Upper lobe of right lung (tissue), 1 donor: ENCODE measurements at regions not wholly inside any gene's neighbourhood (a gene's known extent, or its start where the extent isn't known, plus 50 kb on each side); places are given as distances from the start of the nearest gene placed in this dataset.

Source experiments
- ATAC-seq: fragments of 200-7000 bp; cut with Tn5 transposase; one replicate; pipeline ENCODE4 v1.9.1; 2020; ENCODE audit warnings: mild to moderate bottlenecking, moderate library complexity
- DNase-seq: peaks from one replicate; pipeline ENCODE4 v3.0.0-alpha.2; 2020
- H3K27ac ChIP-seq: fragments of 200-600 bp; one replicate; pipeline ENCODE4 v1.8.0; 2022
- H3K27me3 ChIP-seq: fragments of 200-600 bp; one replicate; pipeline ENCODE4 v1.8.0; 2022; ENCODE audit warnings: mild to moderate bottlenecking
- H3K36me3 ChIP-seq: fragments of 200-600 bp; one replicate; pipeline ENCODE4 v1.8.0; 2022
- H3K4me1 ChIP-seq: fragments of 200-600 bp; one replicate; pipeline ENCODE4 v1.8.0; 2022
- H3K4me3 ChIP-seq: fragments of 200-600 bp; one replicate; pipeline ENCODE4 v1.8.0; 2022; ENCODE audit warnings: mild to moderate bottlenecking
- H3K9me3 ChIP-seq: fragments of 200-600 bp; one replicate; pipeline ENCODE4 v1.8.0; 2022
- intact Hi-C: fragments of 100-400 bp; cut with DNase I; formaldehyde crosslinking; loops from one replicate; pipeline ENCODE4 v1.11.0; 2022
- TF ChIP-seq, protein P1 (sequence below): fragments of 200-600 bp; IDR thresholded peaks from one replicate; pipeline ENCODE4 v1.8.0; 2022; ENCODE audit warnings: antibody characterized with exemption
- donor health status: DM: no; HTN: yes; CAD: no; lungs with severe emphysema.

DNA sequence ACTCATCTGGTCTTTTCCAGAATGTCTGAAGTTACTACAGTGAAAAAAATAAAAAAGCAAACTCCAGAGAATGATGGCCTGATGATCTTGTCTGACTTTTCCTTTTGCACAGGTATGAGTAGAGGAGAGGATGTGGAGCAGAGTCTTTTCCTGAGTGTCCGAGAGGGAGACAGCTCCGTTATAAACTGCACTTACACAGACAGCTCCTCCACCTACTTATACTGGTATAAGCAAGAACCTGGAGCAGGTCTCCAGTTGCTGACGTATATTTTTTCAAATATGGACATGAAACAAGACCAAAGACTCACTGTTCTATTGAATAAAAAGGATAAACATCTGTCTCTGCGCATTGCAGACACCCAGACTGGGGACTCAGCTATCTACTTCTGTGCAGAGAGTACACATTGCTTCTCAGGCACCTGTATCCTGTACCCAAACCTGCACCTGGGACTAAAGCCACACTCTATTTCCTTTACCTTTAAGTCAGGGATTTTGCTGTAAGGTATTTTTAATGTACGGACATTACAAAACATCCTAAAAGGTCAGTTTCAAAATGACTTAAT is 75.8 kb upstream of the OR4E1 start:
- H3K36me3 ChIP-seq, result no peaks in the 10 kb centered on the region
- no peak overlapping the region for H3K4me3 ChIP-seq
- H3K27me3 ChIP-seq, result no peaks in the 10 kb centered on the region
- no peak overlapping the region for H3K27ac ChIP-seq
- no peak for DNase-seq
- intact Hi-C loops, result no loop called here
- TF ChIP-seq, protein P1, sequence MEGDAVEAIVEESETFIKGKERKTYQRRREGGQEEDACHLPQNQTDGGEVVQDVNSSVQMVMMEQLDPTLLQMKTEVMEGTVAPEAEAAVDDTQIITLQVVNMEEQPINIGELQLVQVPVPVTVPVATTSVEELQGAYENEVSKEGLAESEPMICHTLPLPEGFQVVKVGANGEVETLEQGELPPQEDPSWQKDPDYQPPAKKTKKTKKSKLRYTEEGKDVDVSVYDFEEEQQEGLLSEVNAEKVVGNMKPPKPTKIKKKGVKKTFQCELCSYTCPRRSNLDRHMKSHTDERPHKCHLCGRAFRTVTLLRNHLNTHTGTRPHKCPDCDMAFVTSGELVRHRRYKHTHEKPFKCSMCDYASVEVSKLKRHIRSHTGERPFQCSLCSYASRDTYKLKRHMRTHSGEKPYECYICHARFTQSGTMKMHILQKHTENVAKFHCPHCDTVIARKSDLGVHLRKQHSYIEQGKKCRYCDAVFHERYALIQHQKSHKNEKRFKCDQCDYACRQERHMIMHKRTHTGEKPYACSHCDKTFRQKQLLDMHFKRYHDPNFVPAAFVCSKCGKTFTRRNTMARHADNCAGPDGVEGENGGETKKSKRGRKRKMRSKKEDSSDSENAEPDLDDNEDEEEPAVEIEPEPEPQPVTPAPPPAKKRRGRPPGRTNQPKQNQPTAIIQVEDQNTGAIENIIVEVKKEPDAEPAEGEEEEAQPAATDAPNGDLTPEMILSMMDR, result no peak
- no peak for ATAC-seq
- no peaks in the 10 kb centered on the region for H3K9me3 ChIP-seq
- no peaks in the 10 kb centered on the region for H3K4me1 ChIP-seq

DNA sequence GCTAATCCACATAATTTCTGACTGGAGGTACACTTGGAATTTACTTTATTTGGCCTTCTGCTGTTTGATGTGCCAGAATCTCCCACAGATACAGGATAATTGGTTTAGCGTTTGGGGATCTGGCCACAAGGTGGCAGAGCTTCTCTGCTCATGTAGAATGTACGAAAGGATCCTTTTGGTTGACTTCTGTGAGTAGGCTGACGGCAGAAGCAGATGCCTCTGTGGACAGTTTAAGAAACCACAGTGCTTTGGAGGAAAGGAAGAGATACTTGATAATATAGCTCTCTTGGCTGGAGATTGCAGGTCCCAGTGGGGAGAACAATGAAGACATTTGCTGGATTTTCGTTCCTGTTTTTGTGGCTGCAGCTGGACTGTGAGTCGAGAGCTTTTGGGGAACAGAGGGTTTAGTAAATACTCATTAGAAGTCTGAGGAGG is 75.3 kb upstream of the OR4E1 start:
- Histone ChIP-seq H3K4me3 (no peak overlapping the region), H3K27me3 (no peaks in the 10 kb centered on the region), H3K27ac (no peak overlapping the region), H3K4me1 (no peaks in the 10 kb centered on the region), H3K36me3 (no peaks in the 10 kb centered on the region), H3K9me3 (no peaks in the 10 kb centered on the region)
- DNase-seq (peak; percentile 48), ATAC-seq (peak; percentile 77)
- intact Hi-C loops, result no loop called here
- TF ChIP-seq, protein P1, result peak; percentile 67

DNA sequence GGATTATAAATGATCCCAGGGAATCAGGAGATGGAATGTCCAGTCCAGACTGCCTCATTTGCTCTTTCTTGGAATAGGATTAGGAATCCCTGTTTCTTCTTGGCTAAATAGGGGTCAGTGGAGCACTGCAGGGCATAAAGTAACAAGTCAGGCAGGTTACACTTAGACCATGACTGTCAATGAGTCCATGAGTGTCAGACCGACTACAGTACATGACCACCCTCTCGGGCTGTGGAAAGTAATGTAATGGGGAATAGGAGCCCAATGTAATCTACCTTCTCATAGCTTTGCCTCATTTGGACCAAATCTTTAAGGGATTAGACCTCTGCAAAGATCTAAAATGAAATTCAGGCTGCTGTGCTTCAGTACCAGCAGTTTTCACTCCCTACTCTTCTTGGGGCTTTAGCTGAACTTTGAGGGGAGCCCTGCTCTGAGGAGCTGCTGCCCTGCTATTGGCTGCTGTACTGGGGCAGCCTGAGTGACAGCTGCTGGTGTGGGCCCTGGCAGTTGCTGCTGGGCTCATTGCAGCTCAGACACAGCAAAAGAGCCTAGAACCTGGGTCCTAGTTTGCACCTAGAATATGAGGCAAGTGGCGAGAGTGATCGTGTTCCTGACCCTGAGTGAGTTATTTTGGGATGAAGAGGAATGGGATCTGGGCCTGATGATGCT is 62.2 kb upstream of the OR4E1 start:
- H3K27ac ChIP-seq, result no peak overlapping the region
- intact Hi-C loops, result no loop called here
- DNase-seq, result no peak
- peaks cover 11% of the 10 kb centered on the region for H3K27me3 ChIP-seq
- no peaks in the 10 kb centered on the region for H3K36me3 ChIP-seq
- ATAC-seq, result no peak
- no peak overlapping the region for H3K4me3 ChIP-seq
- TF ChIP-seq, protein P1, result no peak
- H3K9me3 ChIP-seq, result no peaks in the 10 kb centered on the region
- H3K4me1 ChIP-seq, result no peaks in the 10 kb centered on the region

DNA sequence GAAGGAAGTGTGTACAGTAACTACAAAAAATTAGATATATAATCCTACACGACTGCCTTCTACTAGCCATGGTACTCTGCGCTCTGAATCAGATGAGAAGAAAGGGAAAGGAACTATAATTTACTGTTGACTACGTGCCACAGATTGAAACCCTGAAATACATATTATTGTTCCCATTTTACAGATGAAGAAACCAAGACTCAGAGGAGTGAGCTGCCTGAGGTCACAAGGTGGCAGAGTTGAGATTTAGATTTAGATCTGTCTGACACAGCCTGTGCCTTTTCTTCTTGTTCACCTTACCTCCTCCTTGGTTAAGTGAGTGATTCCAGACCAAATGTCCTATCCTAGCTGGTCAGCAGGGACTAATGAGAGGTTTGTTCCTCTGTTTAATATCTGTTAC is 61.6 kb upstream of the OR4E1 start:
- no peaks in the 10 kb centered on the region for H3K4me1 ChIP-seq
- intact Hi-C loops, result no loop called here
- no peak overlapping the region for H3K27ac ChIP-seq
- H3K36me3 ChIP-seq, result no peaks in the 10 kb centered on the region
- H3K9me3 ChIP-seq, result no peaks in the 10 kb centered on the region
- H3K27me3 ChIP-seq, result peaks cover 6% of the 10 kb centered on the region
- DNase-seq (no peak), ATAC-seq (no peak)
- H3K4me3 ChIP-seq, result no peak overlapping the region
- TF ChIP-seq, protein P1, result no peak

DNA sequence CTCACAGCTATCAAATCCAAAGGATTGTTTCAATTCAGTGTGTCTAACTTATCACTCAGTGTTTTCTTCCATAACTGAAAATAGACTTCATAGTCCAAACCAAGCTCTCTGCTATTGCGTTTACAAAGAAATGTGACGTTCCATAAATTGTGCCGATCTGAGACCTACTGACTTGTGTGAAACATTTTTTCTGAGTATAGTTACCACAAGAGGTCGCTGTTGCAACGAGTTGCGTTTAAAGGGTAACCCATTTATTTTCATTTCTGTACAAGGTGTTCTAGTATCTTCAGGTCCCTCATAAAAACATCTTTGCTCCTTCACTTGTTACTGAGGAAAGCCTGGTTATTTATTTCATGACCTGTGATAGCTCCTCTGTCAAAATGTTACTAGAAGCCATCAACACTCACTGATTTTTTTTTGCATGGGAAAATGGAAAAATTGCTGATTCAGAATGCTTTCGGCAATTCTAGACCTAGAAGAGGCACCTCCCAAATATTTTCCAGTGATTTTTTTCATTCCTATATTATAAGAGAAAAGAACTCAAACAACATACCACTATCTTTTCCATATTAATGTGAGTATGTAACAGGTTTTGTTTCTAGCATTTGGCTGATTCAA is 60.9 kb upstream of the OR4E1 start:
- Histone ChIP-seq H3K4me3 (no peak overlapping the region), H3K27me3 (peaks cover 6% of the 10 kb centered on the region), H3K36me3 (no peaks in the 10 kb centered on the region), H3K4me1 (no peaks in the 10 kb centered on the region), H3K27ac (no peak overlapping the region), H3K9me3 (no peaks in the 10 kb centered on the region)
- ATAC-seq (peak; percentile 77), DNase-seq (no peak)
- intact Hi-C loops, result no loop called here
- TF ChIP-seq, protein P1, result peak; percentile 64
